CD14-positive monocyte (primary cell): ENCODE measurements at regions not wholly inside any gene's neighbourhood (a gene's known extent, or its start where the extent isn't known, plus 50 kb on each side); places are given as distances from the start of the nearest gene placed in this dataset.

Experiments used
- DNase-seq, 3 donors: peaks; one replicate each; pipeline ENCODE4 v3.0.0-alpha.2; 2011 to 2022
- H2AFZ ChIP-seq: 2 replicates; pipeline ENCODE4 v1.6.0; 2012; ENCODE audit warnings: mild to moderate bottlenecking, low read depth, low read length, inconsistent platforms; ENCODE audit not compliant: insufficient read depth, poor library complexity, severe bottlenecking
- H3K27ac ChIP-seq, 2 donors: 1 replicate in 1 of 2; 2 replicates in 1 of 2; pipeline ENCODE4 v1.5.1; 2012 to 2013; ENCODE audit warnings: low read length in 2 of 2, control low read depth in 1 of 2, inconsistent platforms in 1 of 2, low read depth in 1 of 2, mild to moderate bottlenecking in 1 of 2
- H3K27me3 ChIP-seq, 2 donors: one replicate each; pipeline versions ENCODE4 v1.6.0 to v1.6.1; 2011 to 2013; ENCODE audit warnings: low read length in 2 of 2; ENCODE audit not compliant: control insufficient read depth in 2 of 2, insufficient read depth in 2 of 2
- H3K36me3 ChIP-seq, 2 donors: replicated peaks in 1 of 2; 1 replicate in 1 of 2; 2 replicates in 1 of 2; pipeline versions ENCODE4 v1.5.1 to v1.6.1; 2012 to 2013; ENCODE audit warnings: low read length in 2 of 2, control low read depth in 1 of 2, inconsistent platforms in 1 of 2, mild to moderate bottlenecking in 1 of 2; ENCODE audit not compliant: insufficient read depth in 2 of 2, control insufficient read depth in 1 of 2
- H3K4me1 ChIP-seq, 2 donors: 1 replicate in 1 of 2; 2 replicates in 1 of 2; pipeline versions ENCODE4 v1.5.1 to v1.6.1; 2012 to 2013; ENCODE audit warnings: low read length in 2 of 2, control low read depth in 1 of 2, inconsistent platforms in 1 of 2, mild to moderate bottlenecking in 1 of 2, moderate library complexity in 1 of 2; ENCODE audit not compliant: insufficient read depth in 2 of 2, control insufficient read depth in 1 of 2
- H3K4me2 ChIP-seq: replicated peaks from 2 replicates; pipeline ENCODE3; 2012; ENCODE audit warnings: low read length, moderate library complexity, mild to moderate bottlenecking; ENCODE audit not compliant: poor library complexity, severe bottlenecking; ENCODE audit errors: extremely low read depth
- H3K4me3 ChIP-seq, 3 experiments: fragments of 200-600 bp in 1 of 3; sonication (generic) in 1 of 3; replicated peaks in 1 of 3; 1 replicate in 2 of 3; 2 replicates in 1 of 3; pipeline ENCODE4 v1.5.1; 2011 to 2013; ENCODE audit warnings: low read length in 3 of 3, mild to moderate bottlenecking in 3 of 3, control low read depth in 2 of 3, low read depth in 2 of 3, inconsistent platforms in 1 of 3, moderate library complexity in 1 of 3
- H3K79me2 ChIP-seq: 2 replicates; pipeline ENCODE4 v1.6.0; 2012; ENCODE audit warnings: mild to moderate bottlenecking, control low read depth, inconsistent platforms, low read length, moderate library complexity; ENCODE audit not compliant: insufficient read depth
- H3K9ac ChIP-seq: 2 replicates; pipeline ENCODE4 v1.6.0; 2017; ENCODE audit warnings: low read length, mild to moderate bottlenecking; ENCODE audit not compliant: insufficient read depth, poor library complexity, severe bottlenecking
- H3K9me3 ChIP-seq, 2 donors: replicated peaks in 1 of 2; 1 replicate in 1 of 2; 2 replicates in 1 of 2; pipeline versions ENCODE4 v1.5.1 to v1.6.1; 2012 to 2013; ENCODE audit warnings: low read length in 2 of 2, control low read depth in 1 of 2; ENCODE audit not compliant: control insufficient read depth in 1 of 2, insufficient read depth in 1 of 2
- H4K20me1 ChIP-seq: 2 replicates; pipeline ENCODE4 v1.6.0; 2012; ENCODE audit warnings: mild to moderate bottlenecking, low read length, control low read depth, moderate library complexity; ENCODE audit not compliant: insufficient read depth
- H3K27ac Mint-ChIP-seq, 7 donors: one replicate each; pipeline ENCODE4 v1.8.0; 2020; ENCODE audit warnings: mild to moderate bottlenecking in 7 of 7, mixed read lengths in 7 of 7, moderate library complexity in 6 of 7, inconsistent platforms in 2 of 7
- H3K27me3 Mint-ChIP-seq, 3 donors: one replicate each; pipeline ENCODE4 v1.8.0; 2021 to 2022; ENCODE audit warnings: low read depth in 3 of 3, mild to moderate bottlenecking in 3 of 3, mixed read lengths in 3 of 3, moderate library complexity in 3 of 3, inconsistent platforms in 1 of 3
- H3K36me3 Mint-ChIP-seq, 2 donors: one replicate each; pipeline ENCODE4 v1.8.0; 2020; ENCODE audit warnings: mixed read lengths in 2 of 2, inconsistent platforms in 1 of 2, mild to moderate bottlenecking in 1 of 2
- H3K4me1 Mint-ChIP-seq: one replicate; pipeline ENCODE4 v1.8.0; 2020; ENCODE audit warnings: mild to moderate bottlenecking, mixed read lengths
- H3K4me3 Mint-ChIP-seq, 2 donors: one replicate each; pipeline ENCODE4 v1.8.0; 2020; ENCODE audit warnings: mild to moderate bottlenecking in 2 of 2, mixed read lengths in 2 of 2, moderate library complexity in 1 of 2
- H3K9me3 Mint-ChIP-seq, 7 donors: one replicate each; pipeline ENCODE4 v1.8.0; 2020 to 2022; ENCODE audit warnings: mixed read lengths in 7 of 7, mild to moderate bottlenecking in 6 of 7, moderate library complexity in 6 of 7, inconsistent platforms in 2 of 7
- WGBS: methylation state at CpG from one replicate; pipeline ENCODE4 v1.1.5; 2013; ENCODE audit warnings: missing lambda C conversion rate; ENCODE audit not compliant: insufficient coverage; 5-methylcytosine and 5-hydroxymethylcytosine counted together
- intact Hi-C, 2 donors: fragments of 100-400 bp; cut with micrococcal nuclease; formaldehyde crosslinking; loops; one replicate each; pipeline versions ENCODE4 v1.15.0 to v1.15.1; 2023
- TF ChIP-seq, protein P1 (sequence below): fragments of 200-600 bp; IDR thresholded peaks from one replicate; pipeline ENCODE4 v1.8.0; 2022; ENCODE audit warnings: antibody characterized with exemption, mild to moderate bottlenecking

DNA sequence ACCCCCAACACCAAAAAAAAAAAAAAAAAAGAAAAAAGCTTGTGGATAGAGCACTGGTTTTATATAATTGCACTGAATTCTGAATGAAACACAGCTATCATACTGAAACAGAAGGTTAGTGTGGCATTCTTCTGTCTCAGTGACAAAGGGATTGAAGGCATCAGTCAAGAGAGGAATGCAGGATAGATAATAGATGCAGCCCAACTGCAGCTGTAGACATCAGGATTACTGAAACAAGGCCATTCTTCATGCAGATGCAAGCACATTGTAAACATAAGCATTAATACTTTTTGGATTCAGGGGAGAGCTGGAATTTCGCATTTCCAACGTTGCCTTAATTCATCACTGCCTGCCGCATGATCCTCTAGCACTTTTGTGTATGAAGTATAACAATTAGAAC lies 897.4 kb upstream of the KLHL29 start:
- no peak overlapping the region for H3K4me3 ChIP-seq
- no peaks in the 10 kb centered on the region for H3K4me1 ChIP-seq
- no peak overlapping the region for H2AFZ ChIP-seq
- H3K9me3 ChIP-seq = no peaks in the 10 kb centered on the region
- intact Hi-C loops = no loop called here
- Mint-ChIP-seq H3K27ac (no peak overlapping the region), H3K4me3 (no peak overlapping the region), H3K4me1 (no peaks in the 10 kb centered on the region), H3K36me3 (no peaks in the 10 kb centered on the region), H3K27me3 (no peaks in the 10 kb centered on the region), H3K9me3 (peaks cover 0 to 5% (median 2%) of the 10 kb centered on the region in 7 donors)
- no peak overlapping the region for H3K27ac ChIP-seq
- H3K9ac ChIP-seq = no peak overlapping the region
- no peak for DNase-seq
- no CpG with 5 or more reads among the region's 3 CpGs for WGBS
- TF ChIP-seq, protein P1, sequence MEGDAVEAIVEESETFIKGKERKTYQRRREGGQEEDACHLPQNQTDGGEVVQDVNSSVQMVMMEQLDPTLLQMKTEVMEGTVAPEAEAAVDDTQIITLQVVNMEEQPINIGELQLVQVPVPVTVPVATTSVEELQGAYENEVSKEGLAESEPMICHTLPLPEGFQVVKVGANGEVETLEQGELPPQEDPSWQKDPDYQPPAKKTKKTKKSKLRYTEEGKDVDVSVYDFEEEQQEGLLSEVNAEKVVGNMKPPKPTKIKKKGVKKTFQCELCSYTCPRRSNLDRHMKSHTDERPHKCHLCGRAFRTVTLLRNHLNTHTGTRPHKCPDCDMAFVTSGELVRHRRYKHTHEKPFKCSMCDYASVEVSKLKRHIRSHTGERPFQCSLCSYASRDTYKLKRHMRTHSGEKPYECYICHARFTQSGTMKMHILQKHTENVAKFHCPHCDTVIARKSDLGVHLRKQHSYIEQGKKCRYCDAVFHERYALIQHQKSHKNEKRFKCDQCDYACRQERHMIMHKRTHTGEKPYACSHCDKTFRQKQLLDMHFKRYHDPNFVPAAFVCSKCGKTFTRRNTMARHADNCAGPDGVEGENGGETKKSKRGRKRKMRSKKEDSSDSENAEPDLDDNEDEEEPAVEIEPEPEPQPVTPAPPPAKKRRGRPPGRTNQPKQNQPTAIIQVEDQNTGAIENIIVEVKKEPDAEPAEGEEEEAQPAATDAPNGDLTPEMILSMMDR = no peak
- H4K20me1 ChIP-seq = no peaks in the 10 kb centered on the region
- H3K4me2 ChIP-seq = no peak overlapping the region
- H3K27me3 ChIP-seq = no peaks in the 10 kb centered on the region
- H3K79me2 ChIP-seq = no peaks in the 10 kb centered on the region
- no peaks in the 10 kb centered on the region for H3K36me3 ChIP-seq

DNA sequence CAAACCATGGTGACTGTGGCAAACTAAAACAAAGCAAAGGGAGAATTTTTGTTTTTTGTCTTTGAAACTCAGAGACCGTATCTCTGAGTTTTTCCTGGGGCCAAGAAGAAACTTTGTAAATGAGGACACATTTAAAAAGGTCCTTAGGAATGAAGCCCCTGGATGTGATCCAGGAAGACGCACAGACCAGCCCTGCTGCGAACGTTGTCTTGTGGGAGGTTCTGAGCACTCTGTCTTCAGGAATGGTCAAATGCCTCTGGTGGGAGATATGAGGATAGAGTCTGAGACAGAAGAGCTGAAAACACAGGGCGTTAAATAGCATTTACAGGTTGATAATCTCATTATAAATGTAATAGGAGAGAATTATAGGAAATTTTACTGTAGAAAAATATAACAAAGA lies 893.5 kb upstream of the KLHL29 start:
- Histone ChIP-seq H3K9ac (no peak overlapping the region), H3K4me2 (no peak overlapping the region), H3K9me3 (no peaks in the 10 kb centered on the region), H3K4me3 (no peak overlapping the region), H3K27ac (no peak overlapping the region), H3K36me3 (no peaks in the 10 kb centered on the region), H3K79me2 (no peaks in the 10 kb centered on the region), H3K4me1 (no peaks in the 10 kb centered on the region), H4K20me1 (no peaks in the 10 kb centered on the region), H3K27me3 (no peaks in the 10 kb centered on the region), H2AFZ (no peak overlapping the region)
- Mint-ChIP-seq H3K4me3 (no peak overlapping the region), H3K4me1 (no peaks in the 10 kb centered on the region), H3K36me3 (no peaks in the 10 kb centered on the region), H3K27ac (no peak overlapping the region), H3K27me3 (peaks cover 0 to 1% (median 0%) of the 10 kb centered on the region in 3 donors), H3K9me3 (peaks cover 0 to 8% (median 2%) of the 10 kb centered on the region in 7 donors)
- TF ChIP-seq, protein P1 = no peak
- intact Hi-C loops = no loop called here
- DNase-seq = no peak
- 83% methylated on average over 1 of the region's 5 CpGs for WGBS
